GM18873 (cell line): ENCODE measurements at regions not wholly inside any gene's neighbourhood (a gene's known extent, or its start where the extent isn't known, plus 50 kb on each side); places are given as distances from the start of the nearest gene placed in this dataset.

ENCODE experiments used
- ATAC-seq: cut with Tn5 transposase; IDR thresholded peaks from one replicate; pipeline ENCODE4 v1.9.1; 2021; ENCODE audit warnings: mild to moderate bottlenecking, moderate library complexity, moderate number of reproducible peaks; ENCODE audit not compliant: unreplicated experiment, low FRiP score

- no peak for ATAC-seq
These were observed 301.6 kb downstream of the HLX start for GRCh38 chr1:221180704-221181368.

- ATAC-seq = no peak
These were observed 303.7 kb downstream of the HLX start for GRCh38 chr1:221182791-221183533.

DNA sequence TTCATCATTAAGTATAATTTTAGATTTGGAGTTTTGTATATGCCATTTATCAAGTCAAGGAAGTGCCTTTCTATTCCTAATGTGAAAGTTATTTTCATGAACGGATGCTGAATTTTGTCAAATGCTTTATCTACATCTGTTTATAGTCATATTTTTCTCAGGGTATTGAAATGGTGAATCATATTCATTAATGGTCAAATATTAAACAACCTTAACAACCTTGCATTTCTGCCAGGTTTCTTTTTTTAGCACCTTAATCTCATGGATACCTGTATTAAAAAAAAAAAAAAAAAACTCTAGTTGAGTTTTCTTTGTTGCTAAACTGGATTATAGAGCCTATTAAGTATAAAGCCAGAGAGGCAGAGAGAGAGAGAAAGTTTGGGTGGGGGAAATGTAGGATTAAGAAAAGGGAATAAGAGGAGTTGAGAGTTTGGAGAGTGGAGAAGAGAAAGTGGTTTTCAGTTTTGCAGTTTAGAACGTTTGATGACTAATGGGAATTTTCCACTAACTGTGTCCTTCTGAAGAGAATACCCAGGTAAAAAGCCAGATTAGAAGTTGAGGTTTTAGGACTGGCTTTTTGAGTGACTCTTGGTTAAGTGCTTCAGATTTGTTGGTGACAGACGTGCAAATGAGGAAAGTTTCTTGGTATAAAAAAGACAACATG is 305.0 kb downstream of the HLX start:
- no peak for ATAC-seq

DNA sequence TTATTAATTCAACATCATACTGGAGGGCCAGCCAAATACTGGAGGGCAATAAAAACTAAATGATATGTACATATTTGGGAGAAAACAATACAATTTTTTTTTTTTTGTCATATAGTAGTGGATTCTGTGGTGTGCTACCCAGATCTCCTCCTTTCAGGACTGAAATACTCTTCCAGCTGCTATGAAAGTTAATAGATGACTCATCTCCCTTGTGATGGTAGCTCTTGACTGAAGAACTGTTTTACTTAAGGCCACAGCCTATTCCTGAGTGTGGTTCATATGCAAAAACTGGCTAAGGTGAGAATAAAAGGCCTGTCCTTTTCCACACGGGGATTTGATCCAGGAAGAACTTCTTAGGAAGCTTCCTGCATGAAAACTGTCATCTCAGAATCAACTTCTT is 307.9 kb downstream of the HLX start:
- ATAC-seq = no peak

- no peak for ATAC-seq
These were observed 309.2 kb downstream of the HLX start for GRCh38 chr1:221188458-221188857.

DNA sequence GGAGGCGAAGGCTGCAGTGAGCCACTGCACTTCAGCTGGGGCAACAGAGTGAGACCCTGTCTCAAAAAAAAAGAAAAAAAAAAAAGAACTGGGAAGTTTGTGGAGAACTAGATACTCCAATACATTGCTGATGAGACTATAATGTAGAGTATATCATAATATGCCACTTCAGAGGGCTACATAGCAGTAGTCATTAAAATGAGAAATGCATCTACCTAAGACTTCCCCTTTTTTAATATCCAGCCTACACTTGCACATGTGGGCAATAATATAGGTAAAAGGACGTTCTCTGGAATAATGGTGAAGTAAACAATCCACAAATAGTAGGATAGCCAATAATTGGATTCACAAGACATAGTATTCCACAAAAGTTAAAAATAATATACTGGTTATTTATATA is 311.0 kb downstream of the HLX start:
- no peak for ATAC-seq

DNA sequence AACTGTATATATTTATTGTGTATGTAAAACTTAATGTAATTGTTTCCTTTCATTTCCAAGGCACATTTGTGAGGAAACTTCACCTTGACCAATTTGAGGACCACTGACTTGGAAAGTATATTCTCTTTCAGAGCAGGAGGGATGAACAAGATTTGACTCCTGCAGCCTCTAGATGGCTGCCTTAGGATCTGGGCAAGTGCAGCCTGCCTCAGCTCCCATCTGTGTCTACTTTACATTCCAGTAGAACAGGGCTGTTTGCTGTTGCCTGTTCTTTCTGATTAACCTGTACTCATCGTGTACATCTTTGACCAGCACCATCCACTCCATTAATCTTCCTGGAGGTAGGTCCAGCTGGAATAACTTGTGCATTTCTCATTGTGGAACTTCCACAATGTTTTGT is 312.8 kb downstream of the HLX start:
- no peak for ATAC-seq

- no peak for ATAC-seq
These were observed 321.2 kb downstream of the HLX start for GRCh38 chr1:221200464-221200863.

DNA sequence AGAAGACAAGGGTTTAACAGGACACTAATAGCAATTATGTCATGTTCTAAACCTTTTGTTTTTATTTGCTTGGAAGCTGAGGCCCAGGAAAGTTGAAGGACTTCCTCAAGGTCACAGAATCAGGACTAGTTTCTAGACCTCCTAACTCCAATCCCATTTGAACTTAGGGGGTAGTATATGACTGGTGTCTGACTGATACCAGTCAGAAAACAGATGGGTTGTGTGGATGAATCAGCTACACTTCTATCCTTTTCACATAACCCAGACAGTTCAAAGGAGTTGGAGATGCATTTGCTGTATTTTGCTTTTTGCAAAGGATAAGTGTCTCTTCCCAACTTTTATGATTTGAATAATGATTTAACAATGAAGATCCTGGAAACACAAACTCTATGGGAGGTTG is 322.5 kb downstream of the HLX start:
- no peak for ATAC-seq

DNA sequence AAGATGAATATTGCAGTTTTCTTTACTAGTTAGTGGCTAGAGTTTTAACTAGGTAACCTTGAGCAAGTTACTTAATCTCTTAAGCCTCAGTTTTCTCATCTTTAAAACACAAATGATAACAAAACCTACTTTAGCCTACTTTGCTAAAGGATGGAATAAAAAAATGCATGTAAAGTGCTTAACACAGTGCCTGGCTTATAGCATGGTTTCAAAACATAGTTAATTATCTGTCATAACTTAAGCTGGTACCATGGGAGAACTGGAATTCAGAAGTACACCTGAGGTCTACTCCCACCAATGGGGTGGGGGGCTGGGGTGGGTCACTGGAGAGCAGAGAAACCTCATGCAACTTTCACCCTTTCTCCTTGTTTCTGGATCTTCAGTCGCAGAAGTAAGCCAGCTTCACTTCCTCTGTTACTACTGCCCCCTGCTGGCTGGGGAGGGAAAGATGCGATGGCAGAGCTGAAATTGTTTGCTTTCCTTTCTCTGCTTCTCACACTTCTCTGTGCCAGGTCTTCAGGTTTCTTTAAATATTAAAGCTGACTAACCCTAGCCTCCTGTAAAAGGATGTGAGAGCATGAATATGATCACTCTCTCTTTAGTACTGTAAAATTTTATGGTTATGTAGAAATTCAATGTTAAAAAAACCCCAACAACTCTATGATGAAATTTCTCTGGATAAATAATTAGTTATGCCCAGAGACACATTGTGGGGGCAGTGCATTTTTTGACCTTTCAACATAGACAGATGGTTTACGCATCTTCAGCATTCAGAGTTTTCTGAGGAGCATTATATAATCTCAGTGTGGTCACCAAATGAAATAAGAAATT is 324.2 kb downstream of the HLX start:
- ATAC-seq = peak; percentile 50

DNA sequence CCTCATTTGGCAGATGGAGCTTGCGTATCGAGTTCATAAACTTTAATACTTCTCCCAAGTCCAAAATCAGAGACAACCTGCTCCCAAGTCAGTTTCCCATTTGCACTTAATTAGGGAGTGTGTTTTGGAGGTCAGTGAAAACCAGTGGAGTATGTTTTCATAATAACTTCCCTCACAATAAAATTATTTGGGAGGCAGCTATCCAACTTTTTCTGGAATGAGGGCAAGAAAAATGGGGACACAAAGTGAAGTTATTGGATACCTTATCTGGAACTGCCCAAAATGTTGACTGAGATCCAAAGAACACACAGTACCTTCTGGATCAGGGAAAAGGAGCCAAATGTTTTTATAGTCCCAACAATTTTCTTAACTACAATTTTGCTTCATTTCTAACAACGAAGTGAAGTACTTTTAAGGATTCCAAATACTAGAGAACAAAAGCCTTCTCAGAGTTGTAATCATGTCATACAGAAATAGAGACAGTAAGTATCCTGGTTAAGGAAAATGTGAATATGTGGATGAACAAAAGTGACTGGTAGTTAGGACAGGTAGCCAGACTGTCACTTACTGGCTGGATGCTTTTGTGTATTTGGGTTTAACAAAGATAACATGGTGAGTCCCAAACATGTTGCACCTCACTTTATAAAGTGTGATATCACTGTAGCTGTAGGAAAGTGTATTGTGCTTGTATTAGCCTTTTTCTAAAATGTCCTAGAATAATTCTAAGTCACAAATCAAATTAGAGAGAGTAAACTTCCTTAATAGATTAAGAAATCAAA is 325.0 kb downstream of the HLX start:
- ATAC-seq = no peak

DNA sequence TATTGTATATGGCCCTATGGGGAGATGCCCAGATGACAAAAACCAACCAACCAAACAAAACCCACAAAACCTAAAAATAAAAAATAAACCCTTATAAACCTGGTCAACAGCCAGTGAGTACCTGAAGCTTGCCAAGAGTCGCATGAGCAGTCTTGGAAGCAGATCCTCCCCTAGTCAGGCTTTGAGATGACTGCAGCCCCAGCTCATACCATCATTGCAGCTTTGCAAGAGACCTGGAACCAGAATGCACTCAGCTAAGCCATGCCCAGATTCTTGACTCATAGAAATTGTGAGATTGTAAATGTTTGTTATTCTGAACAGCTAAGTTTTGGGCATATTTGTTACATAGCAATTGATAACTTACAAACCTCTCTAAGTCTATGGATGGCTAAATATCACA is 326.8 kb downstream of the HLX start:
- no peak for ATAC-seq

GRCh38 chr1:221212926-221213325 is 333.7 kb downstream of the HLX start:
- ATAC-seq = no peak

- no peak for ATAC-seq
These were observed 337.8 kb downstream of the HLX start for GRCh38 chr1:221217029-221217428.

DNA sequence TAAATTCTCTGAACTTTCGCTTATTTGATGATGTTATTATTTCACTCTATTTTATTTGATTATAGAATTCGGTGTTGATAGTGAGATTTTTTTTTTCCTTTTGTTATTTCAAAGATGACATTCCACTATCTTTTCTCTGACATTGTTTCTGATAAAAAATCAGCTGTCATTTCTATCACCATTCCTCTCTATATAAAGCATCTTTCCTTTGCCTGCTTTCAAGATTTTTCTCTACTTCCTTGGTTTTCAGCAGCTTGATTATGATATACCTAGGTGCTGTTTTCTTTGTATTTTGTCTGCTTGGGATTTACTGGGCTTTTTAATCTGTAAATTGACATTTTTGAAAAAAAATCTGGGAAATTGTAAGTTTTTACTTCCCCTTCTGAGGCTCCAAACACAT is 344.0 kb downstream of the HLX start:
- ATAC-seq = no peak

GRCh38 chr1:221227460-221227859 is 348.2 kb downstream of the HLX start:
- no peak for ATAC-seq

- ATAC-seq = no peak
These were observed 348.7 kb downstream of the HLX start for GRCh38 chr1:221227872-221228337.

DNA sequence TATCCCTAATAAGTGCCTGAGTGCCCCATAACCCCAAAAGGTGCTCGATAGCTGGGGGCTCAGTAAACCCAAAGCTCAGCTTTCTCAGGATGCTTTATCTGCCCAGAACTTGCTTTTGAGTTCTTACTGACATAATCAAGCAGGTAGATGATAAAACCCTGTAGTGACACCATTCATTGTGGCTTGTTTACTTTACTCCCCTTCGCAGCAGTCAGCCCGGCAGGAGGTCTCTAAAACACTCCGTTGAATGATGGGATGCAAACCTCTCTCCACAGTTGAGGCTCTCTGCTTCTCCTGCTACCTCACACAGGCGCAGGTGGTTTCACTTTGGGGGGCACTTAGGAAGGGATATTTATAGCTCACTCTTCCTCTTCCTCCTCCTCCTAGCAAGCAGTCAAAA is 349.4 kb downstream of the HLX start:
- no peak for ATAC-seq

DNA sequence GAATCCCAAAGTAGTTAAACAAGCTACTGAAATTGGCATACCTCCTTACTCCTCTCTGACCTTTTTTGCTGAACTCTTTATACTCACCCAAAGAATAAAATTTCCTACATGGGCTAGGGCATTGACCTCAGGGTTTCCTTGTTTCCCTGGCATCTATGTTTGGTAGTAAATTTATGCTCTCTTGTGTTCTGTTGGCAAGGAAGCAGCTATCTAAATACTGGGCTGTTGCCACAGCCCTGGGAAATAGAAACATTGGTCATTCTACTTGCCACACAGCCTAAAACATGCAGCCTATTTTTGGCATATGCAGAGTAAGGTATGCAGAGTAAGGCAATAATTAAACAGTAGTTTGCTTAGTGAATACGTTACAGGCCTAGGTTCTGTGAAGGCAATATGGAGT is 351.4 kb downstream of the HLX start:
- no peak for ATAC-seq

GRCh38 chr1:221234791-221235190 is 355.5 kb downstream of the HLX start:
- ATAC-seq = no peak
